ENCODE measurements at regions not wholly inside any gene's neighbourhood (a gene's known extent, or its start where the extent isn't known, plus 50 kb on each side); places are given as distances from the start of the nearest gene placed in this dataset.

DNA sequence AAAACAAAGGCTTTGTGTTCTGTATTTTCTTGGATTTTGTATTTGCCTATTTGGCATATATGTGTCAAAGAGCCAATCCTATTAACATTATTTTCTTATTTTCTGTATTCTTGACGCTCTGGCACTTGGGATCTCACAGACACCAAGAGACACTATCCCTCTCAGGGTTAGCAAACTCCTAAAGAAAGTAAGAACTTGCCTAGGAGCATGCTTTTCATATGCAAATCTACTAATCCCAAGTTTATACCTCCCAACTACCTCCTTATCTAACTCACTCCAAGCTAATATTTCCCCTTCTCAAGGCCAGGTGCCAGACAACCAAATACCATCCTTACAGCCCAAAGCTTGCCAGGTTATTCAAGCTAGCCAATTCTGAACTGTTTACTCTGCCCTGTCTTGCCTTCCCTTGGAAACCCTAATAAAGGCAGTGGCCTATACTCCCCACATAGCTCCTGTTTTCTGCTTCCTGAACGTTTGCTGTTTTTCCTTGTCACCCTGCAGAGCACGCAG is 455.4 kb upstream of the ANO3 start:
- DNase-seq = no peak
- Histone ChIP-seq H3K36me3 (ENCODE audit: low read depth, missing control alignments) (no peaks in the 10 kb centered on the region), H3K27me3 (no peaks in the 10 kb centered on the region), H3K4me3 (no peak overlapping the region), H3K9me3 (no peaks in the 10 kb centered on the region), H3K4me1 (no peaks in the 10 kb centered on the region), H3K27ac (no peak overlapping the region)
- WGBS, 2 donors = 60 to 62% methylated on average over 3 of the region's 3 CpGs
- TF ChIP-seq CTCF (IDR thresholded peaks at IDR 0.05) (no peak), POLR2A (IDR thresholded peaks at IDR 0.05) (no peak)
- intact Hi-C loops (cut with DNase I; ENCODE audit: low total_unique reads) = no loop called here

- TF ChIP-seq POLR2A (IDR thresholded peaks at IDR 0.05) = no peak
- TF ChIP-seq CTCF (IDR thresholded peaks at IDR 0.05) = no peak
- DNase-seq = no peak
These were observed 445.9 kb upstream of the ANO3 start for GRCh38 chr11:25886036-25886435.

GRCh38 chr11:25890626-25891260 is 441.2 kb upstream of the ANO3 start:
- Histone ChIP-seq H3K4me1 (no peaks in the 10 kb centered on the region), H3K36me3 (ENCODE audit: low read depth, missing control alignments) (no peaks in the 10 kb centered on the region), H3K4me3 (no peak overlapping the region), H3K27ac (no peak overlapping the region), H3K9me3 (no peaks in the 10 kb centered on the region), H3K27me3 (no peaks in the 10 kb centered on the region)
- intact Hi-C loops (cut with DNase I; ENCODE audit: low total_unique reads) = no loop called here
- TF ChIP-seq CTCF (IDR thresholded peaks at IDR 0.05) = no peak
- no peak for TF ChIP-seq POLR2A (IDR thresholded peaks at IDR 0.05)
- no peak for DNase-seq
- WGBS, 2 donors = 60 to 76% methylated on average over 3 of the region's 3 CpGs

More at GRCh38 chr11:25886036-25886435, 445.9 kb upstream of the ANO3 start:
- no peak overlapping the region for H3K4me3 ChIP-seq
- H3K27ac ChIP-seq = no peak overlapping the region
- H3K36me3 ChIP-seq (ENCODE audit: low read depth, missing control alignments) = no peaks in the 10 kb centered on the region
- no peaks in the 10 kb centered on the region for H3K9me3 ChIP-seq
- H3K27me3 ChIP-seq = no peaks in the 10 kb centered on the region
- intact Hi-C loops (cut with DNase I; ENCODE audit: low total_unique reads) = no loop called here
- WGBS, 2 donors = 78 to 83% methylated on average over 3 of the region's 3 CpGs
- no peaks in the 10 kb centered on the region for H3K4me1 ChIP-seq

- no peaks in the 10 kb centered on the region for H3K27me3 ChIP-seq
- no peaks in the 10 kb centered on the region for H3K9me3 ChIP-seq
- WGBS, 2 donors = 96 to 97% methylated on average over 1 of the region's 1 CpG
- H3K4me1 ChIP-seq = no peaks in the 10 kb centered on the region
- DNase-seq = no peak
- intact Hi-C loops (cut with DNase I; ENCODE audit: low total_unique reads) = no loop called here
- TF ChIP-seq POLR2A (IDR thresholded peaks at IDR 0.05) (no peak), CTCF (IDR thresholded peaks at IDR 0.05) (no peak)
- no peak overlapping the region for H3K4me3 ChIP-seq
- no peak overlapping the region for H3K27ac ChIP-seq
- H3K36me3 ChIP-seq (ENCODE audit: low read depth, missing control alignments) = no peaks in the 10 kb centered on the region
These were observed 440.0 kb upstream of the ANO3 start for GRCh38 chr11:25891960-25892359.

DNA sequence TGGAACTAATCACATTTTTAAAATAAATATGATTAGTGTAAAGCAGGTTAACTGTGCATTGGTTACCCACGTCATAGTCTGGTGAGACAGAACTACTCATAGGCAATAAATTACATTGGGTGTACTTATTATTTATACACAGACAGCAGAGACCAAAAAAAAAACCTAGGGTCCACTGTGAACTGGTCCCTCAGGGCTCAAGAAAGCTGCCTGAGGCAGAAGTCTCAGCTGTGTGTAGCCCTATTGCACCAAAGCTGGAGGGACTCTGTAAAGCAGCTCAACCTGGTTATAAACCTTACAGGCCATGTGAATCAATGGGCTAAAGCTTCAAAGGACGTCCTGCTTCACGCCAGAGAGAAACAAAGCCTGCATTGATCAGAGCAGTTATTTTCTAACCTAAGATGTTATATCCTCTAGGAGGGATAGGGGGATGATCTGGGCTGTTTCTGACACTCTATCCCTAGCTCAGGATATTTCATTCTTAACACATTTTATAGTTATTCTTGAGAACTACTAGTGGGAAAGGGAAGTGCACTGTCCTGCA is 432.2 kb upstream of the ANO3 start:
- Histone ChIP-seq H3K4me3 (no peak overlapping the region), H3K36me3 (ENCODE audit: low read depth, missing control alignments) (no peaks in the 10 kb centered on the region), H3K27ac (no peak overlapping the region), H3K9me3 (no peaks in the 10 kb centered on the region), H3K4me1 (no peaks in the 10 kb centered on the region), H3K27me3 (no peaks in the 10 kb centered on the region)
- DNase-seq = no peak
- no peak for TF ChIP-seq POLR2A (IDR thresholded peaks at IDR 0.05)
- intact Hi-C loops (cut with DNase I; ENCODE audit: low total_unique reads) = no loop called here
- 63 to 65% methylated on average over 3 of the region's 3 CpGs for WGBS, 2 donors
